BJ (cell line): ENCODE measurements at regions not wholly inside any gene's neighbourhood (a gene's known extent, or its start where the extent isn't known, plus 50 kb on each side); places are given as distances from the start of the nearest gene placed in this dataset.

Experiments used
- CTCF ChIA-PET: fragments of 350-600 bp; formaldehyde crosslinking; extraction: SDS; loops from one replicate; lab custom pipeline; 2021; ENCODE audit warnings: antibody characterized with exemption, inconsistent platforms; lab: Yijun Ruan, JAX
- POLR2A ChIA-PET: fragments of 300-600 bp; sonication (Branson Sonifier 250); formaldehyde crosslinking; extraction: SDS; loops from one replicate; lab custom pipeline; 2021; ENCODE audit warnings: antibody characterized with exemption; lab: Charles Lee
- DNase-seq: peaks from one replicate; pipeline ENCODE4 v3.0.0-alpha.2; 2011; ENCODE audit warnings: low read depth
- H3K27me3 ChIP-seq: 2 replicates; pipeline ENCODE4 v1.6.0; 2011; ENCODE audit warnings: low read length; ENCODE audit not compliant: control insufficient read depth, insufficient read depth
- H3K36me3 ChIP-seq: 2 replicates; pipeline ENCODE4 v1.5.1; 2011; ENCODE audit warnings: low read length; ENCODE audit not compliant: control insufficient read depth, insufficient read depth
- H3K4me3 ChIP-seq: 2 replicates; pipeline ENCODE4 v1.5.1; 2011; ENCODE audit warnings: low read depth, mild to moderate bottlenecking, control low read depth, low read length
- TF ChIP-seq, protein P1 (sequence below): IDR thresholded peaks from 2 replicates; pipeline ENCODE4 v1.5.1; 2011; ENCODE audit warnings: low read depth, mild to moderate bottlenecking, control low read depth, inconsistent platforms, low read length, moderate library complexity; ENCODE audit not compliant: insufficient read depth

DNA sequence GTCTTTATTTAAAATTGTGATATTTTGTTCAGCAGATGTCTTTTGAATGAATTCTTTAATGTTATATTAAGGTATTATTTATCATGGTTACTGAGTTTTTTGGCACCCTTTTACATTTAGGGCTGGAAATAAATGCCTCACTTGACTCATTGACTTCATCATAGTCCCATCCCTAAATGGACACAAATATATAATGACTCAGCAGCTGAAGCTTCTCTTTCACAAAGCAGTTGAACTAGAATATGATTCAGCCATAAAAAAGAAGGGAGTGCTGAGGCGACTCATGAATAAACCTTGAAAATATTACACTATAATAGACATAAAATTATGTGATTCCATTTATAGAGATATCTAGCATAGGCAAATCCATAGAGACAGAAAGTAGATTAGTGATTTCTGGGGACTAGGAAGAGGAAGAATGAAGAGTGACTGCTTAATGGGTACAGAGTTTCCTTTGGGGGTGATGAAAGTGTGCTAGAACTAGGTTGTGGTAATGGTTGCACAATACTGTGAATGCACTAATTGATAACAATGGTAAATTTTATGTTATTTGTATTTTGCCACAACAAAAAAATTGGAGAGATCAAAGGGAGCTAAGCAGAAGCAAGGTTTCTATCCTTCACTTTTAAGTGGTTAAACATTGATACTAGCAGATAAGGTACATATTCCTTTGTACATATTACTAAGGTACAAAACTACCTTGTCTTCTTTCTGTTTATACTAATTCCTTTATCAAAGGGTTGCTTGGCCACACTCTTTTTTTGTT, 449.6 kb downstream of the NTRK2 start:
- no peaks in the 10 kb centered on the region for H3K36me3 ChIP-seq
- no peaks in the 10 kb centered on the region for H3K27me3 ChIP-seq
- ChIA-PET POLR2A (no interaction called here), CTCF (no interaction called here)
- no peak overlapping the region for H3K4me3 ChIP-seq
- DNase-seq: no peak
- TF ChIP-seq, protein P1, sequence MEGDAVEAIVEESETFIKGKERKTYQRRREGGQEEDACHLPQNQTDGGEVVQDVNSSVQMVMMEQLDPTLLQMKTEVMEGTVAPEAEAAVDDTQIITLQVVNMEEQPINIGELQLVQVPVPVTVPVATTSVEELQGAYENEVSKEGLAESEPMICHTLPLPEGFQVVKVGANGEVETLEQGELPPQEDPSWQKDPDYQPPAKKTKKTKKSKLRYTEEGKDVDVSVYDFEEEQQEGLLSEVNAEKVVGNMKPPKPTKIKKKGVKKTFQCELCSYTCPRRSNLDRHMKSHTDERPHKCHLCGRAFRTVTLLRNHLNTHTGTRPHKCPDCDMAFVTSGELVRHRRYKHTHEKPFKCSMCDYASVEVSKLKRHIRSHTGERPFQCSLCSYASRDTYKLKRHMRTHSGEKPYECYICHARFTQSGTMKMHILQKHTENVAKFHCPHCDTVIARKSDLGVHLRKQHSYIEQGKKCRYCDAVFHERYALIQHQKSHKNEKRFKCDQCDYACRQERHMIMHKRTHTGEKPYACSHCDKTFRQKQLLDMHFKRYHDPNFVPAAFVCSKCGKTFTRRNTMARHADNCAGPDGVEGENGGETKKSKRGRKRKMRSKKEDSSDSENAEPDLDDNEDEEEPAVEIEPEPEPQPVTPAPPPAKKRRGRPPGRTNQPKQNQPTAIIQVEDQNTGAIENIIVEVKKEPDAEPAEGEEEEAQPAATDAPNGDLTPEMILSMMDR: no peak

DNA sequence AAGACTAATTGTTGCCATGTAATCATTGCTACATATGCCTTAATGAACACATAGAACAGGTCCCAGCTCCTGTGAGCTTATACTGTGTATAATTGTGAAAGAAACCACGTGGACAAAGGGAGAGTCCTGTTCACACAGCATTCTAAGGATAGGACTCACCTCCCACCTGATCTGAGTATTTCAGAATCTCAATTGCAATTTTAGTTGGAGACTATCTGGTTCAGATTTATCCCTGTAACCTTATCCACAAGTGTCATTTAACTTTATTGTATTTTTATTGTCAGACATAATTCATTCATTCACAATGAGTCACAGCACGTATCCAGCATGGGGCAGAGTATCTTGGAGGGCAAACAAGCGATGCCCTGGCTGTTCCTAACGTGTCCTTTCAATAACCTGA, 448.3 kb downstream of the NTRK2 start:
- Histone ChIP-seq H3K4me3 (no peak overlapping the region), H3K27me3 (no peaks in the 10 kb centered on the region), H3K36me3 (no peaks in the 10 kb centered on the region)
- ChIA-PET POLR2A (no interaction called here), CTCF (no interaction called here)
- no peak for DNase-seq
- TF ChIP-seq, protein P1: no peak

DNA sequence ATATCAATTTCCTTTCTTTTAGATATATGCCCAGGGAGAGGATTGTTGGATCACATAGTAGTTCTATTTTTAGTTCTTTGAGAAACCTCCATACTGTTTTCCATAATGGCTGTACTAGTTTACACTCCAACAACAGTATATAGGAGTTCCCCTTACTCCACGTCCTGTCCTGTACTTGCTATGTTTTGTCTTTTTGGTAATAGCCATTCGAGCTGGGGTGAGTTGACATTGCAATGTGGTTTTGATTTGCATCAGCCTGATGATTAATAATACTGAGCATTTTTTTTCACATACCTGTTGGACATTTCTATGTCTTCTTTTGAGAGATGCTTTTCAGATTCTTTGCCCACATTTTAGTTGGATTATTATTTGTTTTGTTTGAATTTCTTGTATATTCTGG, 445.9 kb downstream of the NTRK2 start:
- ChIA-PET POLR2A (no interaction called here), CTCF (no interaction called here)
- TF ChIP-seq, protein P1: no peak

DNA sequence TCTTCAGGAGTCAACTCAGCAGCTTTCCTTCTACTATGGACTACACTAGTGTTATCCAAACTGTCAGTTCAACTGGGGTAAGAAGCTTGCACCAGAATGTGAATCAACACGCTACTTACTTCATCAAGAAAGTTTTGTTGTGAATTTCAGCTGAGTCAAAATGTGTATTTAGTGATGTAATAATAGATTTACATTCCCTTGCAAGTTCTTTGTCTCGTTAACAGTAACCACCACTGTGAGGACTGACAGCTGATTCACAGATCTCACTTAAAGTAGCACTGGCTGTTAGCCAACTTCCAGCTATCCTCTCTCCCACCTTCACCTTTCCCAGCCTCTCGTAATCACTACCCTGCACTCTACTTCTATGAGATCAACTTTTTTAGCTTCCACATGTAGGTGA, 445.3 kb downstream of the NTRK2 start:
- no peaks in the 10 kb centered on the region for H3K36me3 ChIP-seq
- H3K4me3 ChIP-seq: no peak overlapping the region
- TF ChIP-seq, protein P1: no peak
- ChIA-PET CTCF (no interaction called here), POLR2A (no interaction called here)
- H3K27me3 ChIP-seq: no peaks in the 10 kb centered on the region
- no peak for DNase-seq

More for the DNA sequence above, 445.9 kb downstream of the NTRK2 start:
- Histone ChIP-seq H3K27me3 (no peaks in the 10 kb centered on the region), H3K4me3 (no peak overlapping the region), H3K36me3 (no peaks in the 10 kb centered on the region)
- no peak for DNase-seq

DNA sequence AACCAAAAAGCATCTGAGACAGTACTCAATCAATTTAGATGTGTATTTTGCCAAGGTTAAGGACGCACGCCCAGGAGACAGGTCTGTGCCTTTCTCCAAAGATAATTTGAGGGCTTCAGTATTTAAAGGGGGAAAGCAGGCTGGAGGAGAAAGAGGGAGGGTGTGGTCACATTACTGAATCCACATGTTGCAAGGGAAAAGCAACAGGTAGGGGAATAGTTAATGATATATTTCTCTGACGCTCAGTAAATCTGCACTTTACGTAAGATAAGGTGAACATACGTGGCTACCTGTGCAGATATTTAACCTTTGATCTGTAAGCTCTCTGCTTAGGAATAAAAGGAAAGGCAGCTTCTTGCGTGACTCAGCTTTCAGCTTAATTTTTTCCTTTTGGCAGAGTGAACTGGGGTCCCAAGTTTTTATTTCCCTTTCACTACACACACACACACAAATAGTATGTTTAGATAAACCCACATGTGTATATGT, 443.4 kb downstream of the NTRK2 start:
- no peak for DNase-seq
- POLR2A ChIA-PET: no interaction called here
- TF ChIP-seq, protein P1: no peak
- no peak overlapping the region for H3K4me3 ChIP-seq
- CTCF ChIA-PET: no interaction called here
- no peaks in the 10 kb centered on the region for H3K36me3 ChIP-seq
- H3K27me3 ChIP-seq: no peaks in the 10 kb centered on the region
